Liver (tissue), 8 donors: ENCODE measurements at regions not wholly inside any gene's neighbourhood (a gene's known extent, or its start where the extent isn't known, plus 50 kb on each side); places are given as distances from the start of the nearest gene placed in this dataset.

Experiments used
- DNase-seq: peaks from one replicate; pipeline ENCODE4 v3.0.0-alpha.2; 2017; ENCODE audit warnings: low spot score
- H3K27ac ChIP-seq, 2 donors: one replicate each; pipeline ENCODE4 v1.7.0; 2013; ENCODE audit warnings: inconsistent platforms in 2 of 2, low read length in 2 of 2, control low read depth in 1 of 2, low read depth in 1 of 2, mild to moderate bottlenecking in 1 of 2
- H3K27me3 ChIP-seq, 4 donors: one replicate each; pipeline versions ENCODE4 v1.6.1 to v1.7.0; 2013; ENCODE audit warnings: low read length in 3 of 4, inconsistent platforms in 1 of 4, mild to moderate bottlenecking in 1 of 4, moderate library complexity in 1 of 4; ENCODE audit not compliant: control insufficient read depth in 4 of 4, insufficient read depth in 4 of 4
- H3K36me3 ChIP-seq, 4 donors: one replicate each; pipeline versions ENCODE4 v1.6.1 to v1.7.0; 2013; ENCODE audit warnings: low read length in 3 of 4, mild to moderate bottlenecking in 3 of 4, low read depth in 1 of 4, moderate library complexity in 1 of 4; ENCODE audit not compliant: control insufficient read depth in 4 of 4, insufficient read depth in 3 of 4
- H3K4me1 ChIP-seq, 4 donors: one replicate each; pipeline versions ENCODE4 v1.6.1 to v1.7.0; 2013; ENCODE audit warnings: low read length in 3 of 4, mild to moderate bottlenecking in 3 of 4, moderate library complexity in 1 of 4; ENCODE audit not compliant: control insufficient read depth in 4 of 4, insufficient read depth in 4 of 4
- H3K4me3 ChIP-seq, 3 donors: one replicate each; pipeline versions ENCODE4 v1.6.1 to v1.7.0; 2013; ENCODE audit warnings: low read length in 3 of 3, control low read depth in 1 of 3, low read depth in 1 of 3, mild to moderate bottlenecking in 1 of 3
- H3K9ac ChIP-seq, 2 donors: one replicate each; pipeline ENCODE4 v1.7.0; 2013; ENCODE audit warnings: low read length in 2 of 2, mild to moderate bottlenecking in 2 of 2, moderate library complexity in 2 of 2, control low read depth in 1 of 2, low read depth in 1 of 2
- H3K9me3 ChIP-seq, 4 donors: one replicate each; pipeline versions ENCODE4 v1.6.1 to v1.7.0; 2013; ENCODE audit warnings: low read length in 3 of 4; ENCODE audit not compliant: control insufficient read depth in 4 of 4
- ATF3 ChIP-seq: IDR thresholded peaks from 2 replicates; pipeline ENCODE4 v1.6.1; 2016; ENCODE audit warnings: antibody characterized with exemption
- CTCF ChIP-seq: fragments of 150-350 bp; IDR thresholded peaks from 2 replicates; pipeline ENCODE4 v1.5.1; 2017; ENCODE audit warnings: improper control_type of control experiment, low read depth, low read length; ENCODE audit not compliant: missing input control
- EGR1 ChIP-seq, 2 donors: IDR thresholded peaks; 2 replicates each; pipeline ENCODE4 v1.6.1; 2016 to 2018; ENCODE audit warnings: antibody characterized with exemption in 2 of 2, low read depth in 2 of 2
- FOXA1 ChIP-seq: IDR thresholded peaks from 2 replicates; pipeline ENCODE4 v1.6.1; 2016; ENCODE audit warnings: antibody characterized with exemption
- FOXA2 ChIP-seq: IDR thresholded peaks from 2 replicates; pipeline ENCODE4 v1.6.1; 2016; ENCODE audit warnings: antibody characterized with exemption
- HNF4A ChIP-seq, 2 donors: conservative IDR thresholded peaks; 2 replicates each; pipeline ENCODE4 v1.6.1; 2016; ENCODE audit warnings: antibody characterized with exemption in 2 of 2, mild to moderate bottlenecking in 2 of 2
- HNF4G ChIP-seq: IDR thresholded peaks from 2 replicates; pipeline ENCODE4 v1.6.1; 2016; ENCODE audit warnings: antibody characterized with exemption
- JUND ChIP-seq, 2 donors: IDR thresholded peaks; 2 replicates each; pipeline ENCODE4 v1.6.1; 2016; ENCODE audit warnings: antibody characterized with exemption in 2 of 2
- MAX ChIP-seq: IDR thresholded peaks from 2 replicates; pipeline ENCODE4 v1.6.1; 2016; ENCODE audit warnings: antibody characterized with exemption
- NR2F2 ChIP-seq: IDR thresholded peaks from 2 replicates; pipeline ENCODE4 v1.6.1; 2016; ENCODE audit warnings: antibody characterized with exemption
- RAD21 ChIP-seq, 2 donors: IDR thresholded peaks; 2 replicates each; pipeline ENCODE4 v1.6.1; 2016; ENCODE audit warnings: antibody characterized with exemption in 2 of 2, mild to moderate bottlenecking in 2 of 2
- REST ChIP-seq: IDR thresholded peaks from 2 replicates; pipeline ENCODE4 v1.6.1; 2016; ENCODE audit warnings: antibody characterized with exemption, mild to moderate bottlenecking
- RXRA ChIP-seq, 2 donors: IDR thresholded peaks; 2 replicates each; pipeline ENCODE4 v1.6.1; 2017 to 2018; ENCODE audit warnings: antibody characterized with exemption in 2 of 2, mild to moderate bottlenecking in 1 of 2
- SP1 ChIP-seq: IDR thresholded peaks from 2 replicates; pipeline ENCODE4 v1.6.1; 2018; ENCODE audit warnings: antibody characterized with exemption, mild to moderate bottlenecking
- TAF1 ChIP-seq: conservative IDR thresholded peaks from 2 replicates; pipeline ENCODE4 v1.6.1; 2016; ENCODE audit warnings: antibody characterized with exemption, mild to moderate bottlenecking
- YY1 ChIP-seq: IDR thresholded peaks from 2 replicates; pipeline ENCODE4 v1.6.1; 2016; ENCODE audit warnings: antibody characterized with exemption, mild to moderate bottlenecking
- ZBTB33 ChIP-seq: IDR thresholded peaks from 2 replicates; pipeline ENCODE4 v1.6.1; 2016; ENCODE audit warnings: antibody characterized with exemption
- WGBS: extraction: QIAGEN DNeasy Blood & Tissue Kit; methylation state at CpG from one replicate; pipeline ENCODE4 v1.1.7; 2013; 5-methylcytosine and 5-hydroxymethylcytosine counted together
- donor health status: healthy.
- donor health status: healthy.
- donor health status: healthy.
- donor health status: healthy.
- donor health status: healthy.

- WGBS, result 58% methylated on average over 3 of the region's 3 CpGs
- H3K36me3 ChIP-seq, result no peaks in the 10 kb centered on the region
- TF ChIP-seq ATF3 (no peak), FOXA1 (no peak), HNF4A (conservative IDR thresholded peaks at IDR 0.05) (no peak), CTCF (no peak)
- no peaks in the 10 kb centered on the region for H3K9me3 ChIP-seq
- no peak overlapping the region for H3K27ac ChIP-seq
- H3K27me3 ChIP-seq, result no peaks in the 10 kb centered on the region
- DNase-seq, result no peak
- no peak overlapping the region for H3K4me3 ChIP-seq
- H3K4me1 ChIP-seq, result no peaks in the 10 kb centered on the region
- H3K9ac ChIP-seq, result no peak overlapping the region
Observed at GRCh38 chr13:22618002-22618401, 562.8 kb upstream of the SGCG start.

- no peak overlapping the region for H3K4me3 ChIP-seq
- no peak overlapping the region for H3K9ac ChIP-seq
- no peaks in the 10 kb centered on the region for H3K36me3 ChIP-seq
- no peak for DNase-seq
- peaks cover 0 to 4% (median 0%) of the 10 kb centered on the region in 4 donors for H3K9me3 ChIP-seq
- no peaks in the 10 kb centered on the region for H3K4me1 ChIP-seq
- H3K27ac ChIP-seq, result no peak overlapping the region
- no peaks in the 10 kb centered on the region for H3K27me3 ChIP-seq
- 91% methylated on average over 5 of the region's 5 CpGs for WGBS
- TF ChIP-seq TAF1 (no peak), RAD21 (IDR thresholded peaks at IDR 0.05) (no peak), MAX (no peak), EGR1 (IDR thresholded peaks at IDR 0.05; ENCODE audit: low read depth in 2 of 2) (no peak), FOXA1 (no peak), HNF4A (conservative IDR thresholded peaks at IDR 0.05) (no peak), SP1 (no peak), ATF3 (no peak), RXRA (IDR thresholded peaks at IDR 0.05) (no peak), NR2F2 (no peak), HNF4G (no peak), YY1 (no peak), REST (no peak), CTCF (no peak), JUND (IDR thresholded peaks at IDR 0.05) (no peak), FOXA2 (no peak), ZBTB33 (no peak)
Observed at GRCh38 chr13:22625691-22626090, 555.1 kb upstream of the SGCG start.
